Endothelial cell of umbilical vein (primary cell): ENCODE measurements at regions not wholly inside any gene's neighbourhood (a gene's known extent, or its start where the extent isn't known, plus 50 kb on each side); places are given as distances from the start of the nearest gene placed in this dataset.

ENCODE experiments used
- BruUV-seq: library from RNA; stranded (reverse); fragments of 400-500 nt; replicated peaks from 2 replicates; lab custom pipeline; 2021; lab: Mats Ljungman, UMichigan
- CTCF ChIA-PET: fragments of 300-600, 350-600 bp; sonication (Branson Sonifier 250); formaldehyde crosslinking; loops from one replicate; lab custom pipeline; 2021; ENCODE audit warnings: antibody characterized with exemption, inconsistent platforms; lab: Charles Lee
- POLR2A ChIA-PET: fragments of 300-600, 350-600 bp; sonication (Branson Sonifier 250); formaldehyde crosslinking; loops from one replicate; lab custom pipeline; 2021; ENCODE audit warnings: antibody characterized with exemption, inconsistent platforms; lab: Charles Lee
- DNase-seq: peaks from one replicate; pipeline ENCODE4 v3.0.0-alpha.2; 2011; ENCODE audit warnings: low read depth, low spot score
- FAIRE-seq: peaks from 2 replicates; lab custom pipeline; 2011; peaks lifted over from hg19 to GRCh38; lab: Jason Lieb, UNC
- H2AFZ ChIP-seq: 2 replicates; pipeline ENCODE4 v1.6.0; 2012; ENCODE audit warnings: low read depth, low read length, control low read depth, inconsistent platforms
- H3K27ac ChIP-seq: 2 replicates; pipeline ENCODE4 v1.5.1; 2011; ENCODE audit warnings: low read depth, mild to moderate bottlenecking, control low read depth, low read length, moderate library complexity; ENCODE audit not compliant: insufficient read depth
- H3K27me3 ChIP-seq, 2 experiments: 2 replicates each; pipeline versions ENCODE4 v1.6.0 to v1.6.1; 2011; ENCODE audit warnings: low read length in 2 of 2, mixed read lengths in 1 of 2; ENCODE audit not compliant: control insufficient read depth in 2 of 2, insufficient read depth in 2 of 2
- H3K36me3 ChIP-seq, 2 experiments: 2 replicates in 1 of 2; 3 replicates in 1 of 2; pipeline ENCODE4 v1.5.1; 2011; ENCODE audit warnings: low read length in 2 of 2, mild to moderate bottlenecking in 1 of 2, moderate library complexity in 1 of 2; ENCODE audit not compliant: control insufficient read depth in 2 of 2, insufficient read depth in 2 of 2; ENCODE audit errors: extremely low read depth in 1 of 2
- H3K4me1 ChIP-seq: 3 replicates; pipeline ENCODE4 v1.5.1; 2011; ENCODE audit warnings: mild to moderate bottlenecking, low read length; ENCODE audit not compliant: control insufficient read depth, insufficient read depth; ENCODE audit errors: extremely low read depth
- H3K4me2 ChIP-seq: 2 replicates; pipeline ENCODE4 v1.6.1; 2011; ENCODE audit warnings: low read length, control low read depth, mixed read lengths; ENCODE audit not compliant: insufficient read depth
- H3K4me3 ChIP-seq, 3 experiments: fragments of 200-600 bp in 1 of 3; sonication (generic), shearing (Covaris generic) in 1 of 3; replicated peaks in 1 of 3; 2 replicates each; pipeline ENCODE4 v1.5.1; 2011 to 2016; ENCODE audit warnings: control low read depth in 3 of 3, low read length in 3 of 3, mild to moderate bottlenecking in 2 of 3, inconsistent platforms in 1 of 3, low read depth in 1 of 3, moderate library complexity in 1 of 3; ENCODE audit not compliant: insufficient read depth in 1 of 3
- H3K79me2 ChIP-seq: 2 replicates; pipeline ENCODE4 v1.6.0; 2012; ENCODE audit warnings: low read length, inconsistent platforms; ENCODE audit not compliant: control insufficient read depth, insufficient read depth
- H3K9ac ChIP-seq: replicated peaks from 2 replicates; pipeline ENCODE3; 2011; ENCODE audit warnings: low read length, control low read depth; ENCODE audit not compliant: insufficient read depth; ENCODE audit errors: extremely low read depth
- H3K9me1 ChIP-seq: replicated peaks from 3 replicates; pipeline ENCODE4 v1.6.0; 2011; ENCODE audit warnings: mild to moderate bottlenecking, low read length; ENCODE audit not compliant: control insufficient read depth, insufficient read depth; ENCODE audit errors: extremely low read depth
- H3K9me3 ChIP-seq: replicated peaks from 2 replicates; pipeline ENCODE4 v1.5.1; 2012; ENCODE audit warnings: low read length, inconsistent platforms; ENCODE audit not compliant: control insufficient read depth, insufficient read depth
- H4K20me1 ChIP-seq: replicated peaks from 2 replicates; pipeline ENCODE3; 2011; ENCODE audit warnings: mild to moderate bottlenecking, low read length; ENCODE audit not compliant: control insufficient read depth, insufficient read depth; ENCODE audit errors: extremely low read depth
- EZH2 ChIP-seq: IDR thresholded peaks from 2 replicates; pipeline ENCODE4 v1.6.1; 2012; ENCODE audit warnings: borderline replicate concordance, low read depth, mild to moderate bottlenecking, moderate library complexity, low read length, inconsistent platforms; ENCODE audit not compliant: severe bottlenecking
- FOS ChIP-seq: IDR thresholded peaks from 2 replicates; pipeline ENCODE4 v1.6.1; 2011; ENCODE audit warnings: mild to moderate bottlenecking, low read length, moderate library complexity, borderline replicate concordance; ENCODE audit not compliant: insufficient read depth
- GATA2 ChIP-seq: IDR thresholded peaks from 2 replicates; pipeline ENCODE4 v1.7.0; 2011; ENCODE audit warnings: low read depth, mild to moderate bottlenecking, moderate library complexity, mixed read lengths, low read length; ENCODE audit not compliant: insufficient read length, insufficient read depth
- JUN ChIP-seq: IDR thresholded peaks from 2 replicates; pipeline ENCODE4 v1.6.1; 2011; ENCODE audit warnings: borderline replicate concordance, low read depth; ENCODE audit not compliant: insufficient read length, insufficient read depth
- MYC ChIP-seq: IDR thresholded peaks from one replicate; pipeline ENCODE4 v1.6.1; 2011; ENCODE audit warnings: mild to moderate bottlenecking, low read depth, low read length
- POLR2A ChIP-seq: IDR thresholded peaks from 2 replicates; pipeline ENCODE4 v1.6.1; 2012; ENCODE audit warnings: low read depth, mild to moderate bottlenecking, control low read depth, low read length
- POLR2AphosphoS5 ChIP-seq: IDR thresholded peaks from 2 replicates; pipeline ENCODE4 v1.6.1; 2012; ENCODE audit warnings: low read depth, mild to moderate bottlenecking, control low read depth, low read length, moderate library complexity; ENCODE audit not compliant: insufficient read depth
- dilution Hi-C: fragments of 300-500 bp; cut with MboI; formaldehyde crosslinking; loops from one replicate; pipeline ENCODE4 v1.15.0; 2019; ENCODE audit warnings: low sequenced_read_pairs; ENCODE audit not compliant: extremely low pct_ligation_motif_present
- intact Hi-C: fragments of 100-400 bp; cut with micrococcal nuclease; formaldehyde crosslinking; loops from one replicate; pipeline ENCODE4 v1.10.0; 2022
- TF ChIP-seq, protein P1 (sequence below), 2 donors: IDR thresholded peaks; 1 replicate in 1 of 2; 2 replicates in 1 of 2; pipeline ENCODE4 v1.5.1; 2011; ENCODE audit warnings: low read length in 2 of 2, mild to moderate bottlenecking in 2 of 2, moderate library complexity in 2 of 2, control low read depth in 1 of 2, inconsistent platforms in 1 of 2, low read depth in 1 of 2; ENCODE audit not compliant: insufficient read depth in 1 of 2; ENCODE audit errors: extremely low read depth in 1 of 2
- TF ChIP-seq, protein P2 (sequence below): IDR thresholded peaks from 2 replicates; pipeline ENCODE4 v1.6.1; 2011; ENCODE audit not compliant: insufficient read depth, insufficient read length

DNA sequence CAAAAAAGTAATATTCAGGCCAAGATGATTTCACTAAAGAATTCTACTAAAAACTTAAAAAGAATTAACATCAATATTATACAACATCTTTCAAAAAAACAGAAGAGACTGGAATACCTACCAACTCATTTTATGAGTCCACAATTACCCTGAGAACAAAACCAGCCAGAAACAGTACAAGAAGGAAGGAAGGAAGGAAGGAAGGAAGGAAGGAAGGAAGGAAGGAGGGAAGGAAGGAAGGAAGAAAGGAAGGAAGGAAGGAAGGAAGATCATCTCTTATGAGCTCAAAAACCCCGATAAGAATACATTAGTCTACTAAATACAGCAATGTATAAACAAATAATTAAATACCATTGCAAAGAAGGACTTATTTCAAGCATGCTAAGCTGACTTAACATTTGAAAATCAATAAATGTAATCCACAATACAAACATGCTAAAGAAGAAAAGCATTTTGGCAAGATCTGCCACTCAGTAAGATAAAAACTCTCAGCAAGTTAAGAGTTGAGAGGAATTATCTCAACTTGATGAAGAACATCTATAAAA lies 149.9 kb upstream of the RGS18 start:
- Histone ChIP-seq H3K79me2 (no peaks in the 10 kb centered on the region), H3K4me3 (no peak overlapping the region), H3K9me1 (no peaks in the 10 kb centered on the region), H3K27ac (no peak overlapping the region), H2AFZ (no peak overlapping the region), H3K4me2 (no peak overlapping the region), H3K27me3 (no peaks in the 10 kb centered on the region), H4K20me1 (no peaks in the 10 kb centered on the region), H3K9ac (no peak overlapping the region), H3K9me3 (no peaks in the 10 kb centered on the region), H3K36me3 (no peaks in the 10 kb centered on the region), H3K4me1 (no peaks in the 10 kb centered on the region)
- no peak for DNase-seq
- intact Hi-C loops: no loop called here
- TF ChIP-seq MYC (no peak), EZH2 (no peak), POLR2A (no peak), POLR2AphosphoS5 (no peak), GATA2 (no peak), JUN (no peak)
- TF ChIP-seq, protein P1, sequence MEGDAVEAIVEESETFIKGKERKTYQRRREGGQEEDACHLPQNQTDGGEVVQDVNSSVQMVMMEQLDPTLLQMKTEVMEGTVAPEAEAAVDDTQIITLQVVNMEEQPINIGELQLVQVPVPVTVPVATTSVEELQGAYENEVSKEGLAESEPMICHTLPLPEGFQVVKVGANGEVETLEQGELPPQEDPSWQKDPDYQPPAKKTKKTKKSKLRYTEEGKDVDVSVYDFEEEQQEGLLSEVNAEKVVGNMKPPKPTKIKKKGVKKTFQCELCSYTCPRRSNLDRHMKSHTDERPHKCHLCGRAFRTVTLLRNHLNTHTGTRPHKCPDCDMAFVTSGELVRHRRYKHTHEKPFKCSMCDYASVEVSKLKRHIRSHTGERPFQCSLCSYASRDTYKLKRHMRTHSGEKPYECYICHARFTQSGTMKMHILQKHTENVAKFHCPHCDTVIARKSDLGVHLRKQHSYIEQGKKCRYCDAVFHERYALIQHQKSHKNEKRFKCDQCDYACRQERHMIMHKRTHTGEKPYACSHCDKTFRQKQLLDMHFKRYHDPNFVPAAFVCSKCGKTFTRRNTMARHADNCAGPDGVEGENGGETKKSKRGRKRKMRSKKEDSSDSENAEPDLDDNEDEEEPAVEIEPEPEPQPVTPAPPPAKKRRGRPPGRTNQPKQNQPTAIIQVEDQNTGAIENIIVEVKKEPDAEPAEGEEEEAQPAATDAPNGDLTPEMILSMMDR (IDR thresholded peaks at IDR 0.05; ENCODE audit: extremely low read depth in 1 of 2, insufficient read depth in 1 of 2, low read depth in 1 of 2, low read length in 2 of 2): no peak
- ChIA-PET POLR2A (no interaction called here), CTCF (no interaction called here)
- no peak for FAIRE-seq
- dilution Hi-C loops: no loop called here
- no TSS peak for BruUV-seq

DNA sequence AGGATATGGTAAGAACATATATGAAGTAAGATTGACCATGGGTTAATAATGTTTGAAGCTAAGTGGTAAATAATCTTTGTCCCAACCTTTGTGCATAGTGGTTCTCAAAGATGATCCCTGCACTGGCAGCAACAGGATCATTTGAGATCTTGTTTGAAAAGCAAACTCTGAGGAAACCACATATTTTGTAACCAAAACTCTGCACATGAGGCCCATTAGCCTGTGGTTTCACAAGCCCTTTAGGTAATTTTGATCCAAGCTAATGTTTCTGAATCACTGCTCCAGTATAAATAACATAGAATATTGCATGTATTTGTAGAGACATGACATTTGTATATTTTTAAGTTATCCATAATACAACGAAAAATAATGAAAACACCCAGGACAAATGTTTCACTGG lies 147.9 kb upstream of the RGS18 start:
- CTCF ChIA-PET: no interaction called here
- Histone ChIP-seq H3K4me3 (no peak overlapping the region), H3K27me3 (no peaks in the 10 kb centered on the region), H3K36me3 (no peaks in the 10 kb centered on the region), H3K27ac (no peak overlapping the region), H3K4me2 (no peak overlapping the region), H3K9me3 (no peaks in the 10 kb centered on the region), H3K4me1 (no peaks in the 10 kb centered on the region), H2AFZ (no peak overlapping the region), H3K9me1 (no peaks in the 10 kb centered on the region), H3K79me2 (no peaks in the 10 kb centered on the region), H4K20me1 (no peaks in the 10 kb centered on the region), H3K9ac (no peak overlapping the region)
- FAIRE-seq (no peak), DNase-seq (no peak)
- intact Hi-C loops: no loop called here
- dilution Hi-C loops: no loop called here
- TF ChIP-seq JUN (no peak), POLR2AphosphoS5 (no peak), FOS (no peak), GATA2 (no peak), POLR2A (no peak), EZH2 (no peak), MYC (no peak)
- TF ChIP-seq, protein P1 (IDR thresholded peaks at IDR 0.05; ENCODE audit: extremely low read depth in 1 of 2, insufficient read depth in 1 of 2, low read depth in 1 of 2, low read length in 2 of 2): no peak
- TF ChIP-seq, protein P2, sequence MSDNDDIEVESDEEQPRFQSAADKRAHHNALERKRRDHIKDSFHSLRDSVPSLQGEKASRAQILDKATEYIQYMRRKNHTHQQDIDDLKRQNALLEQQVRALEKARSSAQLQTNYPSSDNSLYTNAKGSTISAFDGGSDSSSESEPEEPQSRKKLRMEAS: no peak
- no TSS peak for BruUV-seq
- POLR2A ChIA-PET: no interaction called here
